ENCODE measurements at regions not wholly inside any gene's neighbourhood (a gene's known extent, or its start where the extent isn't known, plus 50 kb on each side); places are given as distances from the start of the nearest gene placed in this dataset.

- Histone ChIP-seq H3K79me2 (ENCODE audit: control insufficient read depth, insufficient read depth, low read length) (no peaks in the 10 kb centered on the region), H4K20me1 (ENCODE audit: control insufficient read depth, insufficient read depth) (no peaks in the 10 kb centered on the region), H3K4me1 (ENCODE audit: control insufficient read depth, insufficient read depth, low read length) (no peaks in the 10 kb centered on the region), H3K27me3 (replicated peaks in 1 of 2; ENCODE audit: control insufficient read depth in 2 of 2, insufficient read depth in 2 of 2, low read length in 1 of 2) (no peaks in the 10 kb centered on the region), H3K36me3 (ENCODE audit: control insufficient read depth in 2 of 2, insufficient read depth in 2 of 2, low read length in 1 of 2) (no peaks in the 10 kb centered on the region), H3K27ac (ENCODE audit: control insufficient read depth, insufficient read depth) (no peak overlapping the region), H2AFZ (ENCODE audit: control insufficient read depth, low read depth, low read length) (no peak overlapping the region), H3K4me3 (no peak overlapping the region), H3K9me3 (replicated peaks; ENCODE audit: control insufficient read depth, insufficient read depth, low read length) (no peaks in the 10 kb centered on the region), H3K4me2 (ENCODE audit: control insufficient read depth, insufficient read depth) (no peak overlapping the region), H3K9ac (ENCODE audit: control insufficient read depth, insufficient read depth, low read length) (no peak overlapping the region)
- DNase-seq (ENCODE audit: low read depth, low spot score) = no peak
- ChIA-PET CTCF (interaction anchor here (1.8 kb wide), 1 partner anchor 11 kb away, joined by 5 read pairs; no protein-coding TSS in a partner anchor), POLR2A (no interaction called here), RAD21 (ENCODE audit: unreplicated experiment) (no interaction called here), SMC1A (ENCODE audit: uncharacterized antibody, unreplicated experiment) (no interaction called here)
- intact Hi-C loops (cut with micrococcal nuclease; ENCODE audit: unreplicated experiment) = no loop called here
- TF ChIP-seq, protein P1, sequence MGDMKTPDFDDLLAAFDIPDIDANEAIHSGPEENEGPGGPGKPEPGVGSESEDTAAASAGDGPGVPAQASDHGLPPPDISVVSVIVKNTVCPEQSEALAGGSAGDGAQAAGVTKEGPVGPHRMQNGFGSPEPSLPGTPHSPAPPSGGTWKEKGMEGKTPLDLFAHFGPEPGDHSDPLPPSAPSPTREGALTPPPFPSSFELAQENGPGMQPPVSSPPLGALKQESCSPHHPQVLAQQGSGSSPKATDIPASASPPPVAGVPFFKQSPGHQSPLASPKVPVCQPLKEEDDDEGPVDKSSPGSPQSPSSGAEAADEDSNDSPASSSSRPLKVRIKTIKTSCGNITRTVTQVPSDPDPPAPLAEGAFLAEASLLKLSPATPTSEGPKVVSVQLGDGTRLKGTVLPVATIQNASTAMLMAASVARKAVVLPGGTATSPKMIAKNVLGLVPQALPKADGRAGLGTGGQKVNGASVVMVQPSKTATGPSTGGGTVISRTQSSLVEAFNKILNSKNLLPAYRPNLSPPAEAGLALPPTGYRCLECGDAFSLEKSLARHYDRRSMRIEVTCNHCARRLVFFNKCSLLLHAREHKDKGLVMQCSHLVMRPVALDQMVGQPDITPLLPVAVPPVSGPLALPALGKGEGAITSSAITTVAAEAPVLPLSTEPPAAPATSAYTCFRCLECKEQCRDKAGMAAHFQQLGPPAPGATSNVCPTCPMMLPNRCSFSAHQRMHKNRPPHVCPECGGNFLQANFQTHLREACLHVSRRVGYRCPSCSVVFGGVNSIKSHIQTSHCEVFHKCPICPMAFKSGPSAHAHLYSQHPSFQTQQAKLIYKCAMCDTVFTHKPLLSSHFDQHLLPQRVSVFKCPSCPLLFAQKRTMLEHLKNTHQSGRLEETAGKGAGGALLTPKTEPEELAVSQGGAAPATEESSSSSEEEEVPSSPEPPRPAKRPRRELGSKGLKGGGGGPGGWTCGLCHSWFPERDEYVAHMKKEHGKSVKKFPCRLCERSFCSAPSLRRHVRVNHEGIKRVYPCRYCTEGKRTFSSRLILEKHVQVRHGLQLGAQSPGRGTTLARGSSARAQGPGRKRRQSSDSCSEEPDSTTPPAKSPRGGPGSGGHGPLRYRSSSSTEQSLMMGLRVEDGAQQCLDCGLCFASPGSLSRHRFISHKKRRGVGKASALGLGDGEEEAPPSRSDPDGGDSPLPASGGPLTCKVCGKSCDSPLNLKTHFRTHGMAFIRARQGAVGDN (IDR thresholded peaks at IDR 0.05) = no peak
- TF ChIP-seq MTA2 (IDR thresholded peaks at IDR 0.05; ENCODE audit: low read depth) = no peak
- TF ChIP-seq CUX1 (IDR thresholded peaks at IDR 0.05; ENCODE audit: insufficient replicate concordance, low read depth, low read length) = no peak
- TF ChIP-seq, protein P2, sequence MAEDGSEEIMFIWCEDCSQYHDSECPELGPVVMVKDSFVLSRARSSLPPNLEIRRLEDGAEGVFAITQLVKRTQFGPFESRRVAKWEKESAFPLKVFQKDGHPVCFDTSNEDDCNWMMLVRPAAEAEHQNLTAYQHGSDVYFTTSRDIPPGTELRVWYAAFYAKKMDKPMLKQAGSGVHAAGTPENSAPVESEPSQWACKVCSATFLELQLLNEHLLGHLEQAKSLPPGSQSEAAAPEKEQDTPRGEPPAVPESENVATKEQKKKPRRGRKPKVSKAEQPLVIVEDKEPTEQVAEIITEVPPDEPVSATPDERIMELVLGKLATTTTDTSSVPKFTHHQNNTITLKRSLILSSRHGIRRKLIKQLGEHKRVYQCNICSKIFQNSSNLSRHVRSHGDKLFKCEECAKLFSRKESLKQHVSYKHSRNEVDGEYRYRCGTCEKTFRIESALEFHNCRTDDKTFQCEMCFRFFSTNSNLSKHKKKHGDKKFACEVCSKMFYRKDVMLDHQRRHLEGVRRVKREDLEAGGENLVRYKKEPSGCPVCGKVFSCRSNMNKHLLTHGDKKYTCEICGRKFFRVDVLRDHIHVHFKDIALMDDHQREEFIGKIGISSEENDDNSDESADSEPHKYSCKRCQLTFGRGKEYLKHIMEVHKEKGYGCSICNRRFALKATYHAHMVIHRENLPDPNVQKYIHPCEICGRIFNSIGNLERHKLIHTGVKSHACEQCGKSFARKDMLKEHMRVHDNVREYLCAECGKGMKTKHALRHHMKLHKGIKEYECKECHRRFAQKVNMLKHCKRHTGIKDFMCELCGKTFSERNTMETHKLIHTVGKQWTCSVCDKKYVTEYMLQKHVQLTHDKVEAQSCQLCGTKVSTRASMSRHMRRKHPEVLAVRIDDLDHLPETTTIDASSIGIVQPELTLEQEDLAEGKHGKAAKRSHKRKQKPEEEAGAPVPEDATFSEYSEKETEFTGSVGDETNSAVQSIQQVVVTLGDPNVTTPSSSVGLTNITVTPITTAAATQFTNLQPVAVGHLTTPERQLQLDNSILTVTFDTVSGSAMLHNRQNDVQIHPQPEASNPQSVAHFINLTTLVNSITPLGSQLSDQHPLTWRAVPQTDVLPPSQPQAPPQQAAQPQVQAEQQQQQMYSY (CRISPR knock-in tag; IDR thresholded peaks at IDR 0.05) = no peak
- TF ChIP-seq BCLAF1 (IDR thresholded peaks at IDR 0.05) = no peak
- TF ChIP-seq NFXL1 (IDR thresholded peaks at IDR 0.05; ENCODE audit: borderline replicate concordance) = no peak
- no peak for TF ChIP-seq IRF4 (IDR thresholded peaks at IDR 0.05; ENCODE audit: low read depth, low read length)
- BruUV-seq (replicated peaks) = no TSS peak
- in situ Hi-C loops (cut with MboI) = no loop called here
- no peak for FAIRE-seq
- no peak for ATAC-seq
These were observed 837.6 kb downstream of the HACE1 start for GRCh38 chr6:104022126-104022525.
